Calu3 (cell line): ENCODE measurements at regions not wholly inside any gene's neighbourhood (a gene's known extent, or its start where the extent isn't known, plus 50 kb on each side); places are given as distances from the start of the nearest gene placed in this dataset.

ENCODE experiments used
- BruUV-seq: library from RNA; stranded (reverse); fragments of 400-500 nt; replicated peaks from 2 replicates; lab custom pipeline; 2021; lab: Mats Ljungman, UMichigan
- CTCF ChIA-PET: fragments of 300-600 bp; sonication (Branson Sonifier 250); formaldehyde crosslinking; loops from one replicate; lab custom pipeline; 2022; ENCODE audit warnings: antibody characterized with exemption; lab: Charles Lee
- DNase-seq: peaks from one replicate; pipeline ENCODE4 v3.0.0; 2022
- H3K27ac Mint-ChIP-seq: one replicate; pipeline ENCODE4 v1.8.0; 2022; ENCODE audit warnings: mixed read lengths; ENCODE audit not compliant: unreplicated experiment
- H3K27me3 Mint-ChIP-seq: one replicate; pipeline ENCODE4 v1.8.0; 2022; ENCODE audit warnings: mixed read lengths; ENCODE audit not compliant: unreplicated experiment
- H3K36me3 Mint-ChIP-seq: one replicate; pipeline ENCODE4 v1.8.0; 2022; ENCODE audit warnings: mild to moderate bottlenecking, moderate library complexity, mixed read lengths; ENCODE audit not compliant: insufficient read depth, unreplicated experiment
- H3K4me1 Mint-ChIP-seq: one replicate; pipeline ENCODE4 v1.8.0; 2022; ENCODE audit warnings: mild to moderate bottlenecking, low read depth, mixed read lengths; ENCODE audit not compliant: unreplicated experiment
- H3K4me3 Mint-ChIP-seq: one replicate; pipeline ENCODE4 v1.8.0; 2022; ENCODE audit warnings: mild to moderate bottlenecking, low read depth, moderate library complexity, mixed read lengths; ENCODE audit not compliant: unreplicated experiment
- H3K9me3 Mint-ChIP-seq: one replicate; pipeline ENCODE4 v1.8.0; 2022; ENCODE audit warnings: low read depth, mixed read lengths; ENCODE audit not compliant: unreplicated experiment
- intact Hi-C: fragments of 100-400 bp; cut with micrococcal nuclease; formaldehyde crosslinking; loops from one replicate; pipeline ENCODE4 v1.10.0; 2022; ENCODE audit not compliant: unreplicated experiment
- TF ChIP-seq, protein P1 (sequence below): fragments of 200-600 bp; IDR thresholded peaks from one replicate; pipeline ENCODE4 v1.8.0; 2022; ENCODE audit warnings: antibody characterized with exemption; ENCODE audit not compliant: unreplicated experiment

DNA sequence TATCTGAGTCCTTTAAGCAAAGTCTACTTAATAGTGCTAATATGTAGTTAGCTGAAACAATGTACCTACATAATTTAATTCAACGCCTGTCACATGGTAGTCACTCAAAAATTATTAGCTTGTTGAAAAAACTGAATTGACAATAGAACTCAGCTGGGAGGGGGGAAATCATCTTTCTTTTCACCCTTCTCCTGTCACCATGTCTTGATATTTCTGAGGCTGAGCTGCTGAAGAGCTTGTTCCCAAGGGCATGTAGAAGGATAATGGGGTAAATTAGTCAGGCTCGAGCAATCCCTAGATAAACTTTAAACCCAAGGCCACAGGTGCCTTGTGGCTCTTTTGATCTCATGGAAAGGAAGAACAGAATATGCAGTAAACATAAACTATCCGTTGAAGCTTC lies 339.6 kb upstream of the LRATD1 start:
- CTCF ChIA-PET = no interaction called here
- DNase-seq = no peak
- H3K4me1 Mint-ChIP-seq = peaks cover 36% of the 10 kb centered on the region
- BruUV-seq = no TSS peak
- no peaks in the 10 kb centered on the region for H3K9me3 Mint-ChIP-seq
- TF ChIP-seq, protein P1, sequence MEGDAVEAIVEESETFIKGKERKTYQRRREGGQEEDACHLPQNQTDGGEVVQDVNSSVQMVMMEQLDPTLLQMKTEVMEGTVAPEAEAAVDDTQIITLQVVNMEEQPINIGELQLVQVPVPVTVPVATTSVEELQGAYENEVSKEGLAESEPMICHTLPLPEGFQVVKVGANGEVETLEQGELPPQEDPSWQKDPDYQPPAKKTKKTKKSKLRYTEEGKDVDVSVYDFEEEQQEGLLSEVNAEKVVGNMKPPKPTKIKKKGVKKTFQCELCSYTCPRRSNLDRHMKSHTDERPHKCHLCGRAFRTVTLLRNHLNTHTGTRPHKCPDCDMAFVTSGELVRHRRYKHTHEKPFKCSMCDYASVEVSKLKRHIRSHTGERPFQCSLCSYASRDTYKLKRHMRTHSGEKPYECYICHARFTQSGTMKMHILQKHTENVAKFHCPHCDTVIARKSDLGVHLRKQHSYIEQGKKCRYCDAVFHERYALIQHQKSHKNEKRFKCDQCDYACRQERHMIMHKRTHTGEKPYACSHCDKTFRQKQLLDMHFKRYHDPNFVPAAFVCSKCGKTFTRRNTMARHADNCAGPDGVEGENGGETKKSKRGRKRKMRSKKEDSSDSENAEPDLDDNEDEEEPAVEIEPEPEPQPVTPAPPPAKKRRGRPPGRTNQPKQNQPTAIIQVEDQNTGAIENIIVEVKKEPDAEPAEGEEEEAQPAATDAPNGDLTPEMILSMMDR = no peak
- no peaks in the 10 kb centered on the region for H3K36me3 Mint-ChIP-seq
- intact Hi-C loops = no loop called here
- H3K27me3 Mint-ChIP-seq = no peaks in the 10 kb centered on the region
- no peak overlapping the region for H3K4me3 Mint-ChIP-seq
- no peak overlapping the region for H3K27ac Mint-ChIP-seq

DNA sequence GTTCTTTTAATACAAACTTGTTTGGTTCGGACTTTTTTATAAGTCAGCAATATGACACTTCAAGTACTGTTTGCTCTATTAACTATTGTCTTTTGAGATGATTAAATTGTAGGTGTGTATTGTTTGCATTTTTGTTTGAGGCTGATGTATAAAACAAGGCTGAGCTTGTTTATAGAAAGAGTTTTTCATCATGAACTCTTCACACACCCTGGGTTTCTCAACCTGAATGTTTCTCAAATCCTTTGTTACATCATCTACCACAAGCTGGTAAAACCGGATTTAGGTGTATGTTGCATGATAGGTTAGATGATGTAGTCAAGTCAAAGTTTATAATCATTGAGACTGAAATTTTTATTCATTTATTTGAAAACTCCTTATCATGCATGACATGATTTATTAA lies 335.2 kb upstream of the LRATD1 start:
- peaks cover 33% of the 10 kb centered on the region for H3K4me1 Mint-ChIP-seq
- CTCF ChIA-PET = interaction anchor here (0.9 to 1.0 kb wide), 3 partner anchors 9 to 1264 kb away, joined by 3 read pairs; partner anchors contain the start of gene NBAS
- peak overlapping the region; percentile 57 for H3K4me3 Mint-ChIP-seq
- no peaks in the 10 kb centered on the region for H3K9me3 Mint-ChIP-seq
- TF ChIP-seq, protein P1 = no peak
- DNase-seq = peak; percentile 35
- intact Hi-C loops = no loop called here
- H3K27me3 Mint-ChIP-seq = no peaks in the 10 kb centered on the region
- no TSS peak for BruUV-seq
- H3K27ac Mint-ChIP-seq = peak overlapping the region; percentile 97
- no peaks in the 10 kb centered on the region for H3K36me3 Mint-ChIP-seq

DNA sequence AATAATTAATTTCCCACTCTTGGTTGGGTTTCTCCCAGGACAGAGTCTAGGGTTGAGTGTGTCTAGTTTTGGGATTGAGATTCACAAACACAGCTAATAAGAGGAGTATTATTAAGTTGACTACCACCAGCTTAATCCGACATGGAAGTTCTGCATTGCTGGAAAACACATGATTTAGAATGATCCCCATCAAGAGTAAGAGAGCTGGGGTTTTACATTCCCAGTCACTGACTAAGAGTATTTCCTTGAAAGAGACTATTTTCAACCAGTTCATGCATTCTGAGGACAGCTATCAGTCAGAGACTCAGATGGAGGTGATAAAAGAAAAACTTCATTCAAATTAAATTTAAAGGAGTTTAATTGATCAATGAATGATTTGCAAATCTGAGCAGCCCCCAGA lies 334.6 kb upstream of the LRATD1 start:
- Mint-ChIP-seq H3K4me1 (peaks cover 33% of the 10 kb centered on the region), H3K36me3 (no peaks in the 10 kb centered on the region), H3K27me3 (no peaks in the 10 kb centered on the region), H3K27ac (peak overlapping the region; percentile 4), H3K4me3 (no peak overlapping the region), H3K9me3 (no peaks in the 10 kb centered on the region)
- TF ChIP-seq, protein P1 = no peak
- CTCF ChIA-PET = interaction anchor here (0.9 to 1.0 kb wide), 3 partner anchors 10 to 1264 kb away, joined by 3 read pairs; partner anchors contain the start of gene NBAS
- no peak for DNase-seq
- no TSS peak for BruUV-seq
- intact Hi-C loops = no loop called here

DNA sequence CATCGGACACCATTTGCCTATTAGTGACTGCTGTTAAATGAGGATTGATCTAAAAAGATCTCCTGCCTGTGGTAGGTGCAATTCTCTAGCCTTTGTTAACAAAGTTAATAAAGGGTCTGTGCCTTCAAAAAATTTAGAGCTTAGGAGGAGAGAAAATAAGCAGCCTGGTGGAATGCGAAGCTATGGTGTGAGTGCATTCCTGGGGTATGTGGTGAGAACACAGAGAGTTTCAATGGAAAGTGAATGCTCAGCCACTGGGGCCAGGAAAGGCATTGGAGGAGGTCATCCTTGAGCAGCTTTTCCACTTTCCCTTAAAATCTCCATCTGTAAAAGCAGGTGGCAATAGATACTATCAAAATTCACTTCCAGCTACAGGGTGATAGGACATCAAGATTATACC lies 331.2 kb upstream of the LRATD1 start:
- H3K36me3 Mint-ChIP-seq = no peaks in the 10 kb centered on the region
- CTCF ChIA-PET = no interaction called here
- no peaks in the 10 kb centered on the region for H3K27me3 Mint-ChIP-seq
- no peak overlapping the region for H3K4me3 Mint-ChIP-seq
- intact Hi-C loops = no loop called here
- H3K4me1 Mint-ChIP-seq = peaks cover 27% of the 10 kb centered on the region
- no peaks in the 10 kb centered on the region for H3K9me3 Mint-ChIP-seq
- H3K27ac Mint-ChIP-seq = no peak overlapping the region
- no peak for DNase-seq
- TF ChIP-seq, protein P1 = no peak
- no TSS peak for BruUV-seq
